SK-N-SH treated with all-trans-retinoic acid at 6 μM for 48 hours (cell line): ENCODE measurements at regions not wholly inside any gene's neighbourhood (a gene's known extent, or its start where the extent isn't known, plus 50 kb on each side); places are given as distances from the start of the nearest gene placed in this dataset.

Source experiments
- ATAC-seq: fragments of 200-7000 bp; cut with Tn5 transposase; 3 replicates; pipeline ENCODE4 v1.9.1; 2020; ENCODE audit warnings: mild to moderate bottlenecking, moderate library complexity
- ARNTL ChIP-seq: fragments of 450-650 bp; formaldehyde crosslinking; IDR thresholded peaks from 2 replicates; pipeline ENCODE4 v1.5.0; 2020; ENCODE audit warnings: low read depth, mild to moderate bottlenecking, moderate library complexity, borderline replicate concordance
- BACH2 ChIP-seq: fragments of 250-450 bp; sonication (Bioruptor Pico); IDR thresholded peaks from 2 replicates; pipeline ENCODE4 v1.9.0; 2021; ENCODE audit warnings: mild to moderate bottlenecking, borderline replicate concordance
- CREB5 ChIP-seq: fragments of 250-450 bp; sonication (Bioruptor Pico); IDR thresholded peaks from 2 replicates; pipeline ENCODE4 v1.5.1; 2020; ENCODE audit warnings: low read depth, mild to moderate bottlenecking, moderate library complexity
- CSDC2 ChIP-seq: fragments of 250-450 bp; sonication (Bioruptor Pico); IDR thresholded peaks from 2 replicates; pipeline ENCODE4 v1.5.0; 2020; ENCODE audit warnings: mild to moderate bottlenecking, moderate library complexity
- CSRNP3 ChIP-seq: fragments of 250-450 bp; sonication (Bioruptor Pico); IDR thresholded peaks from 2 replicates; pipeline ENCODE4 v1.5.1; 2021; ENCODE audit warnings: mild to moderate bottlenecking, moderate library complexity
- GLIS3 ChIP-seq: fragments of 250-450 bp; sonication (Bioruptor Pico); IDR thresholded peaks from 2 replicates; pipeline ENCODE4 v1.5.0; 2020; ENCODE audit warnings: mild to moderate bottlenecking, moderate library complexity
- ISL1 ChIP-seq: fragments of 250-450 bp; sonication (Bioruptor Pico); IDR thresholded peaks from 2 replicates; pipeline ENCODE4 v2.1.2; 2022; ENCODE audit warnings: mild to moderate bottlenecking, moderate library complexity
- OSR1 ChIP-seq: fragments of 250-450 bp; sonication (Bioruptor Pico); IDR thresholded peaks from 2 replicates; pipeline ENCODE4 v1.8.0; 2022; ENCODE audit warnings: moderate library complexity, mild to moderate bottlenecking, inconsistent platforms
- POU6F1 ChIP-seq: fragments of 250-450 bp; sonication (Bioruptor Pico); IDR thresholded peaks from 2 replicates; pipeline ENCODE4 v1.8.0; 2021; ENCODE audit warnings: low read depth, mild to moderate bottlenecking, moderate library complexity, borderline replicate concordance
- PPARA ChIP-seq: fragments of 250-450 bp; sonication (Bioruptor Pico); IDR thresholded peaks from 2 replicates; pipeline ENCODE4 v1.5.0; 2020; ENCODE audit warnings: mild to moderate bottlenecking, borderline replicate concordance
- RARB ChIP-seq: fragments of 250-450 bp; sonication (Bioruptor Pico); IDR thresholded peaks from 2 replicates; pipeline ENCODE4 v1.8.0; 2021; ENCODE audit warnings: mild to moderate bottlenecking, moderate library complexity
- TOX ChIP-seq: fragments of 250-450 bp; sonication (Bioruptor Pico); IDR thresholded peaks from 2 replicates; pipeline ENCODE4 v1.8.0; 2021; ENCODE audit warnings: mild to moderate bottlenecking, moderate library complexity, borderline replicate concordance
- TSHZ2 ChIP-seq: fragments of 250-450 bp; sonication (Bioruptor Pico); IDR thresholded peaks from 2 replicates; pipeline ENCODE4 v1.5.0; 2020; ENCODE audit warnings: mild to moderate bottlenecking, moderate library complexity
- ZC3H10 ChIP-seq: fragments of 250-450 bp; sonication (Bioruptor Pico); IDR thresholded peaks from 2 replicates; pipeline ENCODE4 v1.5.1; 2021; ENCODE audit warnings: mild to moderate bottlenecking, moderate library complexity
- ZFP3 ChIP-seq: fragments of 250-450 bp; sonication (Bioruptor Pico); IDR thresholded peaks from 2 replicates; pipeline ENCODE4 v1.5.0; 2020; ENCODE audit warnings: mild to moderate bottlenecking, moderate library complexity
- ZFP30 ChIP-seq: fragments of 450-650 bp; formaldehyde crosslinking; IDR thresholded peaks from 2 replicates; pipeline ENCODE4 v1.5.0; 2022; ENCODE audit warnings: mild to moderate bottlenecking, moderate library complexity
- ZNF565 ChIP-seq: fragments of 450-650 bp; formaldehyde crosslinking; conservative IDR thresholded peaks from 2 replicates; pipeline ENCODE4 v1.5.0; 2020; ENCODE audit warnings: low read depth, mild to moderate bottlenecking, moderate library complexity
- ZNF70 ChIP-seq: fragments of 450-650 bp; formaldehyde crosslinking; IDR thresholded peaks from 2 replicates; pipeline ENCODE4 v1.5.0; 2020; ENCODE audit warnings: mild to moderate bottlenecking, moderate library complexity
- ZNF8 ChIP-seq: fragments of 450-650 bp; formaldehyde crosslinking; IDR thresholded peaks from 2 replicates; pipeline ENCODE4 v1.5.0; 2020; ENCODE audit warnings: mild to moderate bottlenecking, moderate library complexity

GRCh38 chr1:235004276-235004675 is 124.4 kb downstream of the TOMM20 start:
- TF ChIP-seq ZFP30 (no peak), BACH2 (CRISPR knock-in tag) (no peak), CSDC2 (CRISPR knock-in tag) (no peak), CREB5 (no peak), RARB (no peak), ZC3H10 (CRISPR knock-in tag) (no peak), ZNF70 (CRISPR knock-in tag) (no peak)
- ATAC-seq: no peak

GRCh38 chr1:235002706-235003300 is 125.8 kb downstream of the TOMM20 start:
- no peak for ATAC-seq
- TF ChIP-seq ZC3H10 (CRISPR knock-in tag) (no peak), ZNF8 (CRISPR knock-in tag) (no peak), CREB5 (no peak), ARNTL (CRISPR knock-in tag) (no peak), CSRNP3 (CRISPR knock-in tag) (no peak), TSHZ2 (no peak), BACH2 (CRISPR knock-in tag) (no peak), ZNF70 (CRISPR knock-in tag) (no peak), ZNF565 (CRISPR knock-in tag) (no peak), TOX (no peak), ZFP3 (CRISPR knock-in tag) (no peak), GLIS3 (CRISPR knock-in tag) (no peak), RARB (no peak), POU6F1 (no peak), ZFP30 (no peak)

GRCh38 chr1:234999513-234999940 is 129.1 kb downstream of the TOMM20 start:
- ATAC-seq: no peak
- TF ChIP-seq PPARA (CRISPR knock-in tag): no peak
- TF ChIP-seq CSRNP3 (CRISPR knock-in tag): no peak
- TF ChIP-seq ZNF8 (CRISPR knock-in tag): no peak
- no peak for TF ChIP-seq RARB
- TF ChIP-seq ZNF565 (CRISPR knock-in tag): no peak
- no peak for TF ChIP-seq TOX
- no peak for TF ChIP-seq ZFP30
- no peak for TF ChIP-seq GLIS3 (CRISPR knock-in tag)
- TF ChIP-seq CSDC2 (CRISPR knock-in tag): no peak
- no peak for TF ChIP-seq ISL1
- TF ChIP-seq OSR1 (CRISPR knock-in tag): no peak
